Stomach (tissue), 4 donors: ENCODE measurements at regions not wholly inside any gene's neighbourhood (a gene's known extent, or its start where the extent isn't known, plus 50 kb on each side); places are given as distances from the start of the nearest gene placed in this dataset.

Source experiments
- POLR2AphosphoS5 ChIP-seq, 3 donors: sonication (generic); formaldehyde crosslinking; IDR thresholded peaks; one replicate each; pipeline ENCODE4 v1.6.1; 2016; ENCODE audit warnings: antibody characterized with exemption in 3 of 3
- TF ChIP-seq, protein P1 (sequence below), 7 experiments: fragments of 450-650 bp in 4 of 7; fragments of 200-600 bp in 3 of 7; sonication (generic) in 3 of 7; IDR thresholded peaks; one replicate each; pipeline ENCODE4 v1.5.1; 2016 to 2019; ENCODE audit warnings: antibody characterized with exemption in 7 of 7, control low read depth in 2 of 7, mild to moderate bottlenecking in 1 of 7

DNA sequence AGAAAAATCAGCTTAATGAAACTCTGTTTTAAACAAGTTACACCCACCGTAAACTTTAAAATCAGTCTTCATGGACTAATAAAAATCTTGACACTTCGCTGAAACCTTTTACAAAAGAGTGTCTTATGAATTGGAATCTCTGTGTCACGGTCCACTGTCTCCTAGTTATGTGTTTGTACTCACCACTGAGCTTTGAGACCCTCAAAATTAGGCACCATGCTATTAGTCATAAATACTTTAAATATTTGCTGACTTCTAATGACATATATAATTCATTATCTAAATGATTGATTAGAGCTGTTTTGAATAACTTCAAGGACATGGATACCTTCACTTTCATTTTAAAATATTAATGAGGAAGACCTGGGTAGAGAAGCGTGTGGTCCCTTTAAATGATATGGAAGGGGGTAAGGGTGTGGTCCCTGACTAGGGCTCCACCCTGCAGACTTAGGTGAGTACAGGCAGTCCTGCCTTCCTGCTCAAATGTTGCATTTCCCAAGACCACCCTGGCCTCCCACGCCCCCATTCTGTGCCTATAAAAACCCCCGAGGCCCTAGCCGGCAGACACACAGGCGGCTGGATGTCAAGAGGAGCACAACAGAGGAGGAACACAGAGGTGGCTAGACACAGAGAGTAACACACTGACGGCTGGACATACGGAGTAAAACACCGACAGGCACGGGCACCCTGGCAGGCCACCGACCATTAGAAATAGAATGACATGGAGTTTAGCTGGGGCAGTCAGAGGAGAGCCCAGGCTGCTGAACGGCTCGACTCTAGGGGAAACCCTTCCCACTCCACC lies 179.0 kb upstream of the CDH9 start:
- TF ChIP-seq, protein P1, sequence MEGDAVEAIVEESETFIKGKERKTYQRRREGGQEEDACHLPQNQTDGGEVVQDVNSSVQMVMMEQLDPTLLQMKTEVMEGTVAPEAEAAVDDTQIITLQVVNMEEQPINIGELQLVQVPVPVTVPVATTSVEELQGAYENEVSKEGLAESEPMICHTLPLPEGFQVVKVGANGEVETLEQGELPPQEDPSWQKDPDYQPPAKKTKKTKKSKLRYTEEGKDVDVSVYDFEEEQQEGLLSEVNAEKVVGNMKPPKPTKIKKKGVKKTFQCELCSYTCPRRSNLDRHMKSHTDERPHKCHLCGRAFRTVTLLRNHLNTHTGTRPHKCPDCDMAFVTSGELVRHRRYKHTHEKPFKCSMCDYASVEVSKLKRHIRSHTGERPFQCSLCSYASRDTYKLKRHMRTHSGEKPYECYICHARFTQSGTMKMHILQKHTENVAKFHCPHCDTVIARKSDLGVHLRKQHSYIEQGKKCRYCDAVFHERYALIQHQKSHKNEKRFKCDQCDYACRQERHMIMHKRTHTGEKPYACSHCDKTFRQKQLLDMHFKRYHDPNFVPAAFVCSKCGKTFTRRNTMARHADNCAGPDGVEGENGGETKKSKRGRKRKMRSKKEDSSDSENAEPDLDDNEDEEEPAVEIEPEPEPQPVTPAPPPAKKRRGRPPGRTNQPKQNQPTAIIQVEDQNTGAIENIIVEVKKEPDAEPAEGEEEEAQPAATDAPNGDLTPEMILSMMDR (IDR thresholded peaks at IDR 0.05) = no peak
- no peak for TF ChIP-seq POLR2AphosphoS5 (IDR thresholded peaks at IDR 0.05)
